CD4-positive, alpha-beta T cell (primary cell): ENCODE measurements at regions not wholly inside any gene's neighbourhood (a gene's known extent, or its start where the extent isn't known, plus 50 kb on each side); places are given as distances from the start of the nearest gene placed in this dataset.

Experiments used
- ATAC-seq: fragments of 200-7000 bp; cut with Tn5 transposase; one replicate; pipeline ENCODE4 v1.10.0; 2022; ENCODE audit warnings: mild to moderate bottlenecking; ENCODE audit not compliant: poor library complexity
- CTCF ChIA-PET: fragments of 350-600 bp; sonication (Branson Sonifier 250); formaldehyde crosslinking; loops from one replicate; lab custom pipeline; 2021; ENCODE audit warnings: antibody characterized with exemption, inconsistent platforms; lab: Charles Lee
- POLR2A ChIA-PET: fragments of 350-600 bp; sonication (Branson Sonifier 250); formaldehyde crosslinking; loops from one replicate; lab custom pipeline; 2021; ENCODE audit warnings: antibody characterized with exemption, inconsistent platforms; lab: Charles Lee
- DNase-seq, 14 experiments: peaks; one replicate each; pipeline ENCODE4 v3.0.0-alpha.2; 2013 to 2020; ENCODE audit warnings: mixed read lengths in 2 of 14
- H3K27ac ChIP-seq, 2 donors: one replicate each; pipeline versions ENCODE4 v1.5.1 to v1.7.0; 2013; ENCODE audit warnings: low read length in 2 of 2, low read depth in 1 of 2, mild to moderate bottlenecking in 1 of 2
- H3K27me3 ChIP-seq, 2 experiments: 1 replicate in 1 of 2; 2 replicates in 1 of 2; pipeline versions ENCODE4 v1.6.1 to v1.7.0; 2013; ENCODE audit warnings: low read length in 2 of 2, control low read depth in 1 of 2, mild to moderate bottlenecking in 1 of 2, moderate library complexity in 1 of 2; ENCODE audit not compliant: insufficient read depth in 2 of 2, control insufficient read depth in 1 of 2
- H3K36me3 ChIP-seq: one replicate; pipeline ENCODE4 v1.6.1; 2013; ENCODE audit warnings: low read length, control low read depth; ENCODE audit not compliant: insufficient read depth
- H3K4me1 ChIP-seq: one replicate; pipeline ENCODE4 v1.6.1; 2013; ENCODE audit warnings: low read length, control low read depth; ENCODE audit not compliant: insufficient read depth
- H3K4me3 ChIP-seq: one replicate; pipeline ENCODE4 v1.5.1; 2013; ENCODE audit warnings: mild to moderate bottlenecking, low read length, moderate library complexity
- H3K9me3 ChIP-seq, 2 experiments: 1 replicate in 1 of 2; 2 replicates in 1 of 2; pipeline versions ENCODE4 v1.6.1 to v1.7.0; 2013; ENCODE audit warnings: low read length in 2 of 2, mild to moderate bottlenecking in 2 of 2, control low read depth in 1 of 2, moderate library complexity in 1 of 2; ENCODE audit not compliant: control insufficient read depth in 1 of 2, insufficient read depth in 1 of 2
- H3K27ac Mint-ChIP-seq: one replicate; pipeline ENCODE4 v1.8.0; 2020; ENCODE audit warnings: mixed read lengths
- H3K27me3 Mint-ChIP-seq: one replicate; pipeline ENCODE4 v1.8.0; 2021; ENCODE audit warnings: mixed read lengths
- H3K36me3 Mint-ChIP-seq: one replicate; pipeline ENCODE4 v1.8.0; 2021; ENCODE audit warnings: low read depth, mixed read lengths
- H3K4me1 Mint-ChIP-seq: one replicate; pipeline ENCODE4 v1.8.0; 2021; ENCODE audit warnings: low read depth, mixed read lengths
- H3K4me3 Mint-ChIP-seq: one replicate; pipeline ENCODE4 v1.8.0; 2020; ENCODE audit warnings: mild to moderate bottlenecking, mixed read lengths
- H3K9me3 Mint-ChIP-seq: one replicate; pipeline ENCODE4 v1.8.0; 2020; ENCODE audit warnings: mixed read lengths
- CTCF ChIP-seq: fragments of 200-600 bp; IDR thresholded peaks from one replicate; pipeline ENCODE4 v1.8.0; 2022; ENCODE audit warnings: antibody characterized with exemption, mild to moderate bottlenecking
- intact Hi-C, 2 experiments: fragments of 100-400 bp; cut with DNase I in 1 of 2; cut with micrococcal nuclease in 1 of 2; formaldehyde crosslinking; loops; one replicate each; pipeline versions ENCODE4 v1.15.1 to v1.9.0; 2023 to 2025; cut with DNase I, micrococcal nuclease

GRCh38 chr10:117876210-117876609 is 170.5 kb downstream of the RAB11FIP2 start:
- Mint-ChIP-seq H3K4me3 (no peak overlapping the region), H3K27me3 (peaks cover 15% of the 10 kb centered on the region), H3K4me1 (no peaks in the 10 kb centered on the region), H3K9me3 (no peaks in the 10 kb centered on the region), H3K36me3 (no peaks in the 10 kb centered on the region), H3K27ac (no peak overlapping the region)
- ChIA-PET POLR2A (no interaction called here), CTCF (no interaction called here)
- Histone ChIP-seq H3K9me3 (no peaks in the 10 kb centered on the region), H3K4me1 (no peaks in the 10 kb centered on the region), H3K36me3 (no peaks in the 10 kb centered on the region), H3K4me3 (no peak overlapping the region), H3K27ac (no peak overlapping the region), H3K27me3 (peaks cover 0 to 5% of the 10 kb centered on the region in 2 experiments)
- ATAC-seq (no peak), DNase-seq (no peak)
- no peak for TF ChIP-seq CTCF
- intact Hi-C loops, result no loop called here

- H3K9me3 ChIP-seq, result no peaks in the 10 kb centered on the region
- H3K36me3 Mint-ChIP-seq, result no peaks in the 10 kb centered on the region
- H3K27me3 ChIP-seq, result peaks cover 4 to 13% of the 10 kb centered on the region in 2 experiments
- H3K4me1 Mint-ChIP-seq, result no peaks in the 10 kb centered on the region
- H3K27ac ChIP-seq, result no peak overlapping the region
- no peak overlapping the region for H3K4me3 ChIP-seq
- no peak for DNase-seq
- no peak for ATAC-seq
- intact Hi-C loops, result no loop called here
- ChIA-PET POLR2A (no interaction called here), CTCF (no interaction called here)
- no peaks in the 10 kb centered on the region for H3K4me1 ChIP-seq
- H3K27ac Mint-ChIP-seq, result no peak overlapping the region
- peaks cover 20% of the 10 kb centered on the region for H3K27me3 Mint-ChIP-seq
- no peaks in the 10 kb centered on the region for H3K9me3 Mint-ChIP-seq
- TF ChIP-seq CTCF, result no peak
- no peak overlapping the region for H3K4me3 Mint-ChIP-seq
- H3K36me3 ChIP-seq, result no peaks in the 10 kb centered on the region
Observed at GRCh38 chr10:117878626-117879025, 168.1 kb downstream of the RAB11FIP2 start.

GRCh38 chr10:117884093-117884492 is 162.6 kb downstream of the RAB11FIP2 start:
- Histone ChIP-seq H3K4me1 (no peaks in the 10 kb centered on the region), H3K27me3 (peaks cover 4 to 13% of the 10 kb centered on the region in 2 experiments), H3K4me3 (no peak overlapping the region), H3K36me3 (no peaks in the 10 kb centered on the region), H3K27ac (no peak overlapping the region), H3K9me3 (no peaks in the 10 kb centered on the region)
- no peak for TF ChIP-seq CTCF
- Mint-ChIP-seq H3K27ac (no peak overlapping the region), H3K9me3 (no peaks in the 10 kb centered on the region), H3K27me3 (peaks cover 40% of the 10 kb centered on the region), H3K4me1 (no peaks in the 10 kb centered on the region), H3K36me3 (no peaks in the 10 kb centered on the region), H3K4me3 (no peak overlapping the region)
- intact Hi-C loops, result no loop called here
- ATAC-seq (no peak), DNase-seq (no peak)
- ChIA-PET CTCF (no interaction called here), POLR2A (no interaction called here)
